ENCODE measurements at regions not wholly inside any gene's neighbourhood (a gene's known extent, or its start where the extent isn't known, plus 50 kb on each side); places are given as distances from the start of the nearest gene placed in this dataset.
"Not testable (repeated sequence)": the region's sequence is repeated elsewhere in the genome, so short reads cannot be mapped to it uniquely, and the experiment has no call there.

DNA sequence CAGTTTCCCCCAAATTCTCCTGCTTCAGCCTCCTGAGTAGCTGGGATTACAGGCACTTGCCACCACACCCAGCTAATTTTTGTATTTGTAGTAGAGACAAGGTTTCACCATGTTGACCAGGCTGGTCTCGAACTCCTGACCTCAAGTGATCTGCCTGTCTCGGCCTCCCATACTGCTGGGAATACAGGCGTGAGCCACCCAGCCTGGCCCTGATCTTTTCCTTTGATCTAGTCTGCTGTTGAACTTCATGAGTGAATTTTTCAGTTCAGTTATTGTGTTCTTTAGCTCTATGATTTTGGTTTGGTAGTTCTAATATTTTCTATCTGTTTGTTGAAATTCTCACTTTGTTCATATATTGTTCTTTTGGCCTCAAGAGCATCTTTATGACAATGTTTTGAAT, 83.4 kb upstream of the RAP2C start:
- not testable (repeated sequence) for DNase-seq

GRCh38 chrX:132294776-132295495, 75.7 kb upstream of the RAP2C start:
- DNase-seq = no peak

- no peak for DNase-seq
These were observed 74.9 kb upstream of the RAP2C start for GRCh38 chrX:132294192-132294591.

GRCh38 chrX:132292793-132293192, 73.5 kb upstream of the RAP2C start:
- DNase-seq = peak in 1 of 2 donors; percentile 9

- no peak for DNase-seq
These were observed 58.8 kb upstream of the RAP2C start for GRCh38 chrX:132277953-132278614.

DNA sequence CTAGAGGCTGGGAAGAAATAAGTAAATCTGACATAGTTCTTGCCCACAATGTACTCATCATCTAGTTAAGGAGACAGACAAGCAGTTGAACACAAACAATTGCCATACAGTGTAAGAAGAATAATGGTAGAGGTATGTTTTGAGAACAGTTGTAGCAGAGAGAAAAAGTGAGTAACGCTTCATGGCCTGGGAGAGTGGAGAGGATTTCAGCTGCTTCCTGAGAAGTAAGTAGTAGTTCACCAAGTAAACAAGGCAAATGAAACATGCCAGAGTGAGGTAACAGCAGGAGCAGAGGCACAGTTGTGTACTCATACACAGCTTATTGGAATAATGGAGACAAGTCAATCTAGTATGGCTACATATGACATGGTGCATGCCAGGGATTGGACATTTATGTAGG, 53.6 kb upstream of the RAP2C start:
- DNase-seq = no peak

DNA sequence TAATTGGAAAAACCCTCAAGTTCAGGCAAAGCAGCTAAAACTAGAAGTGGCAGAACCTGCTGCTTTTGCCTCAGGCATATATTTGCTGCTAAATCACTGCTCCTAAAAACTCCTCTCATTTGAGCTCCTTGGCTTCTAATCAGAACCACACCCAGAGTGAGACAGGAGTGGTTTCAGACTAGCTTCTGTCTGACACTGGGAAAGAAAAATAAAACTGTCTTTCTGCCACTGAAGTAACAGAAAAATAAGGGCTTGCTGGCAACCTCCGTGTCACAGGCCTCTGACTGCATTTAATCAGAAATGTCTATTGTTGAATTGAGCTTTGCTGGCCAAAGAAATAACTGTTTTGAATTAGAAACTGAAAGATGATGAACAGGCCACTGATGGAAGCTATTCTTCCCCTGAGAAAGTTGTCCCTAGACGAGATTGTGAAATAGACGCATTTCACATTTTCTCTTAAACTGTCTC, 52.1 kb upstream of the RAP2C start:
- no peak for DNase-seq

- DNase-seq = no peak
These were observed 51.5 kb upstream of the RAP2C start for GRCh38 chrX:132270699-132271098.

DNA sequence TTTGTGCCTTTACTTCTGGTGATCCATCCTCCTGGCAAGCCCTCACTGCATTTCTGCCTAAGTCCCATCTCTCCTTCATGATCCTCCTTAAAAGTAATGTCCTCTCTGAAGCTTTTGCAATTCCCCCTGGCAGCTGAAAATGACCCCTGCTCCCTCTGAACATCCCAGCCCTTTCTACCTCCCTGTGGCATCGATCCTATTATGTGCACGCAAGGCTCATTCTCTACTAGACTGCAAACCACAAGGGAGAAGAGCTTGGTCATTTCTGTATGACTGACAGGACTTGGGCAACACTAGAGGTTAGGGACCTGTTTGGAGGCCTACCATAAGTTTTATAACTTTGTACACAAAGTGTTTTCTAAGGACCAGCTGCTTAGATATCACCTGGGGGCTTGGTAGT, 50.8 kb upstream of the RAP2C start:
- no peak for DNase-seq
